SK-N-SH treated with all-trans-retinoic acid at 6 μM for 48 hours (cell line): ENCODE measurements at regions not wholly inside any gene's neighbourhood (a gene's known extent, or its start where the extent isn't known, plus 50 kb on each side); places are given as distances from the start of the nearest gene placed in this dataset.

Experiments used
- ATAC-seq: fragments of 200-7000 bp; cut with Tn5 transposase; 3 replicates; pipeline ENCODE4 v1.9.1; 2020; ENCODE audit warnings: mild to moderate bottlenecking, moderate library complexity
- ARNTL ChIP-seq: fragments of 450-650 bp; formaldehyde crosslinking; IDR thresholded peaks from 2 replicates; pipeline ENCODE4 v1.5.0; 2020; ENCODE audit warnings: low read depth, mild to moderate bottlenecking, moderate library complexity, borderline replicate concordance
- BACH2 ChIP-seq: fragments of 250-450 bp; sonication (Bioruptor Pico); IDR thresholded peaks from 2 replicates; pipeline ENCODE4 v1.9.0; 2021; ENCODE audit warnings: mild to moderate bottlenecking, borderline replicate concordance
- CSDC2 ChIP-seq: fragments of 250-450 bp; sonication (Bioruptor Pico); IDR thresholded peaks from 2 replicates; pipeline ENCODE4 v1.5.0; 2020; ENCODE audit warnings: mild to moderate bottlenecking, moderate library complexity
- CSRNP3 ChIP-seq: fragments of 250-450 bp; sonication (Bioruptor Pico); IDR thresholded peaks from 2 replicates; pipeline ENCODE4 v1.5.1; 2021; ENCODE audit warnings: mild to moderate bottlenecking, moderate library complexity
- ESRRG ChIP-seq: fragments of 250-450 bp; sonication (Bioruptor Pico); IDR thresholded peaks from 2 replicates; pipeline ENCODE4 v1.6.1; 2021; ENCODE audit warnings: mild to moderate bottlenecking
- GLIS3 ChIP-seq: fragments of 250-450 bp; sonication (Bioruptor Pico); IDR thresholded peaks from 2 replicates; pipeline ENCODE4 v1.5.0; 2020; ENCODE audit warnings: mild to moderate bottlenecking, moderate library complexity
- ISL1 ChIP-seq: fragments of 250-450 bp; sonication (Bioruptor Pico); IDR thresholded peaks from 2 replicates; pipeline ENCODE4 v2.1.2; 2022; ENCODE audit warnings: mild to moderate bottlenecking, moderate library complexity
- OSR1 ChIP-seq: fragments of 250-450 bp; sonication (Bioruptor Pico); IDR thresholded peaks from 2 replicates; pipeline ENCODE4 v1.8.0; 2022; ENCODE audit warnings: moderate library complexity, mild to moderate bottlenecking, inconsistent platforms
- RARB ChIP-seq: fragments of 250-450 bp; sonication (Bioruptor Pico); IDR thresholded peaks from 2 replicates; pipeline ENCODE4 v1.8.0; 2021; ENCODE audit warnings: mild to moderate bottlenecking, moderate library complexity
- SNAI2 ChIP-seq: fragments of 250-450 bp; sonication (Bioruptor Pico); IDR thresholded peaks from 2 replicates; pipeline ENCODE4 v1.5.0; 2020; ENCODE audit warnings: mild to moderate bottlenecking, moderate library complexity
- TCF4 ChIP-seq: fragments of 250-450 bp; sonication (Bioruptor Pico); IDR thresholded peaks from 2 replicates; pipeline ENCODE4 v1.8.0; 2021; ENCODE audit warnings: mild to moderate bottlenecking, moderate library complexity, borderline replicate concordance
- TOX ChIP-seq: fragments of 250-450 bp; sonication (Bioruptor Pico); IDR thresholded peaks from 2 replicates; pipeline ENCODE4 v1.8.0; 2021; ENCODE audit warnings: mild to moderate bottlenecking, moderate library complexity, borderline replicate concordance
- TSHZ2 ChIP-seq: fragments of 250-450 bp; sonication (Bioruptor Pico); IDR thresholded peaks from 2 replicates; pipeline ENCODE4 v1.5.0; 2020; ENCODE audit warnings: mild to moderate bottlenecking, moderate library complexity
- ZC3H10 ChIP-seq: fragments of 250-450 bp; sonication (Bioruptor Pico); IDR thresholded peaks from 2 replicates; pipeline ENCODE4 v1.5.1; 2021; ENCODE audit warnings: mild to moderate bottlenecking, moderate library complexity
- ZFP3 ChIP-seq: fragments of 250-450 bp; sonication (Bioruptor Pico); IDR thresholded peaks from 2 replicates; pipeline ENCODE4 v1.5.0; 2020; ENCODE audit warnings: mild to moderate bottlenecking, moderate library complexity
- ZFP30 ChIP-seq: fragments of 450-650 bp; formaldehyde crosslinking; IDR thresholded peaks from 2 replicates; pipeline ENCODE4 v1.5.0; 2022; ENCODE audit warnings: mild to moderate bottlenecking, moderate library complexity
- ZNF565 ChIP-seq: fragments of 450-650 bp; formaldehyde crosslinking; conservative IDR thresholded peaks from 2 replicates; pipeline ENCODE4 v1.5.0; 2020; ENCODE audit warnings: low read depth, mild to moderate bottlenecking, moderate library complexity
- ZNF8 ChIP-seq: fragments of 450-650 bp; formaldehyde crosslinking; IDR thresholded peaks from 2 replicates; pipeline ENCODE4 v1.5.0; 2020; ENCODE audit warnings: mild to moderate bottlenecking, moderate library complexity
- TF ChIP-seq, protein P1 (sequence below): fragments of 250-450 bp; sonication (Bioruptor Pico); IDR thresholded peaks from 2 replicates; pipeline ENCODE4 v1.5.1; 2020; ENCODE audit warnings: low read depth, mild to moderate bottlenecking, moderate library complexity
- TF ChIP-seq, protein P2 (sequence below): fragments of 250-450 bp; sonication (Bioruptor Pico); IDR thresholded peaks from 2 replicates; pipeline ENCODE4 v1.8.0; 2021; ENCODE audit warnings: low read depth, mild to moderate bottlenecking, moderate library complexity, borderline replicate concordance
- TF ChIP-seq, protein P3 (sequence below): fragments of 250-450 bp; sonication (Bioruptor Pico); IDR thresholded peaks from 2 replicates; pipeline ENCODE4 v1.8.0; 2020; ENCODE audit warnings: mild to moderate bottlenecking, moderate library complexity, borderline replicate concordance

GRCh38 chr14:53807108-53807507 is 149.5 kb downstream of the BMP4 start:
- no peak for ATAC-seq
- no peak for TF ChIP-seq ESRRG (CRISPR knock-in tag)
- TF ChIP-seq ZFP30 (CRISPR knock-in tag), result no peak
- no peak for TF ChIP-seq RARB (CRISPR knock-in tag)
- no peak for TF ChIP-seq TSHZ2 (CRISPR knock-in tag)
- TF ChIP-seq, protein P1, sequence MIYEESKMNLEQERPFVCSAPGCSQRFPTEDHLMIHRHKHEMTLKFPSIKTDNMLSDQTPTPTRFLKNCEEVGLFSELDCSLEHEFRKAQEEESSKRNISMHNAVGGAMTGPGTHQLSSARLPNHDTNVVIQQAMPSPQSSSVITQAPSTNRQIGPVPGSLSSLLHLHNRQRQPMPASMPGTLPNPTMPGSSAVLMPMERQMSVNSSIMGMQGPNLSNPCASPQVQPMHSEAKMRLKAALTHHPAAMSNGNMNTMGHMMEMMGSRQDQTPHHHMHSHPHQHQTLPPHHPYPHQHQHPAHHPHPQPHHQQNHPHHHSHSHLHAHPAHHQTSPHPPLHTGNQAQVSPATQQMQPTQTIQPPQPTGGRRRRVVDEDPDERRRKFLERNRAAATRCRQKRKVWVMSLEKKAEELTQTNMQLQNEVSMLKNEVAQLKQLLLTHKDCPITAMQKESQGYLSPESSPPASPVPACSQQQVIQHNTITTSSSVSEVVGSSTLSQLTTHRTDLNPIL, result no peak
- TF ChIP-seq TOX (CRISPR knock-in tag), result no peak
- TF ChIP-seq CSDC2 (CRISPR knock-in tag), result no peak
- no peak for TF ChIP-seq ZC3H10 (CRISPR knock-in tag)
- no peak for TF ChIP-seq GLIS3 (CRISPR knock-in tag)

- TF ChIP-seq, protein P2, sequence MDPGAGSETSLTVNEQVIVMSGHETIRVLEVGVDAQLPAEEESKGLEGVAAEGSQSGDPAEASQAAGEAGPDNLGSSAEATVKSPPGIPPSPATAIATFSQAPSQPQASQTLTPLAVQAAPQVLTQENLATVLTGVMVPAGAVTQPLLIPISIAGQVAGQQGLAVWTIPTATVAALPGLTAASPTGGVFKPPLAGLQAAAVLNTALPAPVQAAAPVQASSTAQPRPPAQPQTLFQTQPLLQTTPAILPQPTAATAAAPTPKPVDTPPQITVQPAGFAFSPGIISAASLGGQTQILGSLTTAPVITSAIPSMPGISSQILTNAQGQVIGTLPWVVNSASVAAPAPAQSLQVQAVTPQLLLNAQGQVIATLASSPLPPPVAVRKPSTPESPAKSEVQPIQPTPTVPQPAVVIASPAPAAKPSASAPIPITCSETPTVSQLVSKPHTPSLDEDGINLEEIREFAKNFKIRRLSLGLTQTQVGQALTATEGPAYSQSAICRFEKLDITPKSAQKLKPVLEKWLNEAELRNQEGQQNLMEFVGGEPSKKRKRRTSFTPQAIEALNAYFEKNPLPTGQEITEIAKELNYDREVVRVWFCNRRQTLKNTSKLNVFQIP (CRISPR knock-in tag), result no peak
- TF ChIP-seq SNAI2 (CRISPR knock-in tag) (no peak), CSRNP3 (CRISPR knock-in tag) (no peak), CSDC2 (CRISPR knock-in tag) (no peak), ZNF565 (no peak), ZNF8 (CRISPR knock-in tag) (no peak), OSR1 (CRISPR knock-in tag) (no peak), TOX (CRISPR knock-in tag) (no peak), TCF4 (CRISPR knock-in tag) (no peak), ZFP30 (CRISPR knock-in tag) (no peak), ISL1 (CRISPR knock-in tag) (no peak), ZFP3 (CRISPR knock-in tag) (no peak), TSHZ2 (CRISPR knock-in tag) (no peak), BACH2 (CRISPR knock-in tag) (no peak), ARNTL (no peak)
- TF ChIP-seq, protein P3, sequence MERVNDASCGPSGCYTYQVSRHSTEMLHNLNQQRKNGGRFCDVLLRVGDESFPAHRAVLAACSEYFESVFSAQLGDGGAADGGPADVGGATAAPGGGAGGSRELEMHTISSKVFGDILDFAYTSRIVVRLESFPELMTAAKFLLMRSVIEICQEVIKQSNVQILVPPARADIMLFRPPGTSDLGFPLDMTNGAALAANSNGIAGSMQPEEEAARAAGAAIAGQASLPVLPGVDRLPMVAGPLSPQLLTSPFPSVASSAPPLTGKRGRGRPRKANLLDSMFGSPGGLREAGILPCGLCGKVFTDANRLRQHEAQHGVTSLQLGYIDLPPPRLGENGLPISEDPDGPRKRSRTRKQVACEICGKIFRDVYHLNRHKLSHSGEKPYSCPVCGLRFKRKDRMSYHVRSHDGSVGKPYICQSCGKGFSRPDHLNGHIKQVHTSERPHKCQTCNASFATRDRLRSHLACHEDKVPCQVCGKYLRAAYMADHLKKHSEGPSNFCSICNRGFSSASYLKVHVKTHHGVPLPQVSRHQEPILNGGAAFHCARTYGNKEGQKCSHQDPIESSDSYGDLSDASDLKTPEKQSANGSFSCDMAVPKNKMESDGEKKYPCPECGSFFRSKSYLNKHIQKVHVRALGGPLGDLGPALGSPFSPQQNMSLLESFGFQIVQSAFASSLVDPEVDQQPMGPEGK, result no peak
- TF ChIP-seq, protein P1, result no peak
- no peak for ATAC-seq
Observed at GRCh38 chr14:53796734-53797133, 159.9 kb downstream of the BMP4 start.
